RWPE2 (cell line): ENCODE measurements at regions not wholly inside any gene's neighbourhood (a gene's known extent, or its start where the extent isn't known, plus 50 kb on each side); places are given as distances from the start of the nearest gene placed in this dataset.

ENCODE experiments used
- ATAC-seq: fragments of 200-7000 bp; cut with Tn5 transposase; 3 replicates; pipeline ENCODE4 v1.9.1; 2021; ENCODE audit warnings: low read depth
- DNase-seq: peaks from one replicate; pipeline ENCODE4 v3.0.0-alpha.2; 2020; ENCODE audit warnings: low spot score
- H3K27ac ChIP-seq: fragments of 450-650 bp; 2 replicates; pipeline ENCODE4 v1.5.1; 2017; ENCODE audit warnings: mild to moderate bottlenecking; ENCODE audit not compliant: poor library complexity, severe bottlenecking
- H3K27me3 ChIP-seq: fragments of 250-450 bp; sonication (Bioruptor Pico); 2 replicates; pipeline ENCODE4 v1.5.1; 2021; ENCODE audit warnings: mild to moderate bottlenecking, moderate library complexity; ENCODE audit not compliant: insufficient read depth, poor library complexity, severe bottlenecking
- H3K36me3 ChIP-seq: fragments of 250-450 bp; sonication (Bioruptor Pico); 2 replicates; pipeline ENCODE4 v1.5.1; 2020; ENCODE audit warnings: low read depth, mild to moderate bottlenecking, moderate library complexity
- H3K4me1 ChIP-seq: fragments of 250-450 bp; sonication (Bioruptor Pico); 2 replicates; pipeline ENCODE4 v1.5.1; 2021; ENCODE audit warnings: mild to moderate bottlenecking, moderate library complexity; ENCODE audit not compliant: insufficient read depth, poor library complexity, severe bottlenecking
- H3K4me3 ChIP-seq: fragments of 250-450 bp; sonication (Bioruptor Pico); 2 replicates; pipeline ENCODE4 v1.5.1; 2021; ENCODE audit warnings: mild to moderate bottlenecking, moderate library complexity; ENCODE audit not compliant: severe bottlenecking
- H3K9me3 ChIP-seq: fragments of 250-450 bp; sonication (Bioruptor Pico); 2 replicates; pipeline ENCODE4 v1.5.1; 2021; ENCODE audit warnings: mild to moderate bottlenecking, moderate library complexity; ENCODE audit not compliant: severe bottlenecking
- CTCF ChIP-seq: fragments of 450-650 bp; IDR thresholded peaks from one replicate; pipeline ENCODE4 v1.5.1; 2017; ENCODE audit warnings: mild to moderate bottlenecking, moderate library complexity; ENCODE audit not compliant: poor library complexity, severe bottlenecking

- DNase-seq (no peak), ATAC-seq (no peak)
These were observed 132.9 kb upstream of the SSTR1 start for GRCh38 chr14:38074754-38075153.

DNA sequence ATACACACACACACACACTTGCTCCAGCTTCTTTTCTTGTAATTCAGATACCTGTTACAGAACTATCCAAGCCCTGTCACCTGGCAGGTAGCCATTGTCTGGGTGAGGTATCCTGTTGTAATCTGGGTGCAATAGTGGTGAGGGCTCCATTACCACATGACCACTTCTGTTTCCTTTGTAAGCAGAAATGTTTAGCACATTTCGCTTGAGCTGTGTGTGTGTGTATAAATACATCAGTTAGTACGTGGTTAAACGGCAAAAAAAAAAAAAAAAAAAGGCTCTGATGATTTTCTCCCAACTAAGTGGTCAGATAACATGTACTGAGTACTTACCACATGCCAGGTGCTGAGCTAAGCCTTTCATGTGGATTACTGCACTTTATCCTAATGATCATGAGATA, 129.3 kb upstream of the SSTR1 start:
- TF ChIP-seq CTCF = no peak
- no peak for DNase-seq
- Histone ChIP-seq H3K36me3 (no peaks in the 10 kb centered on the region), H3K9me3 (no peaks in the 10 kb centered on the region), H3K4me1 (peaks cover 8% of the 10 kb centered on the region), H3K27ac (no peak overlapping the region), H3K27me3 (no peaks in the 10 kb centered on the region), H3K4me3 (no peak overlapping the region)
- ATAC-seq = peak; percentile 33; the same call in 1 of the 3 replicates

More at GRCh38 chr14:38074754-38075153, 132.9 kb upstream of the SSTR1 start:
- Histone ChIP-seq H3K4me1 (peaks cover 8% of the 10 kb centered on the region), H3K9me3 (no peaks in the 10 kb centered on the region), H3K4me3 (no peak overlapping the region), H3K27me3 (no peaks in the 10 kb centered on the region), H3K27ac (no peak overlapping the region), H3K36me3 (no peaks in the 10 kb centered on the region)
- no peak for TF ChIP-seq CTCF

GRCh38 chr14:38079268-38079667, 128.4 kb upstream of the SSTR1 start:
- TF ChIP-seq CTCF = no peak
- H3K9me3 ChIP-seq = no peaks in the 10 kb centered on the region
- no peak overlapping the region for H3K27ac ChIP-seq
- peak; percentile 82 for ATAC-seq
- peaks cover 8% of the 10 kb centered on the region for H3K4me1 ChIP-seq
- H3K36me3 ChIP-seq = no peaks in the 10 kb centered on the region
- DNase-seq = no peak
- no peaks in the 10 kb centered on the region for H3K27me3 ChIP-seq
- no peak overlapping the region for H3K4me3 ChIP-seq

DNA sequence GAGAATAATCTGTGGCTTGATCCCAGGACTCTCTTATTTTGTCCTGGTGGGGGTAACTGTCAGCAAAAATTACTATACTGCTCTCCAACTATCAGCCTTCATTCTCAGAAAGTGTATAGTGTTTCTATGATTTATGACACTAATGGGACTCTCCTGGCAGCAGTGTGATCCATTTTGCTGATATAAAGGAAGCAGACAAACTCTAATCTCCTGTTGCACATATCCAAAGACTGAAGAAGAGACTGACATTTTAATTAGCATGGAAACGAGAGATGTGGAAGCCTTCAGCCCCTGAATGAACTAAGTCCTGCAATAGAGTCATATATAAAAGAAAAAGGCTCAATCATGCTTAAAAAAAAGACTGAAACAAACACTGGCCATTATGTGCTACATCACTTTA, 127.8 kb upstream of the SSTR1 start:
- Histone ChIP-seq H3K27ac (no peak overlapping the region), H3K9me3 (no peaks in the 10 kb centered on the region), H3K27me3 (no peaks in the 10 kb centered on the region), H3K4me1 (peaks cover 8% of the 10 kb centered on the region), H3K36me3 (no peaks in the 10 kb centered on the region), H3K4me3 (no peak overlapping the region)
- TF ChIP-seq CTCF = no peak
- no peak for DNase-seq
- ATAC-seq = no peak

GRCh38 chr14:38080696-38081095, 127.0 kb upstream of the SSTR1 start:
- no peak for ATAC-seq

More at GRCh38 chr14:38080696-38081095, 127.0 kb upstream of the SSTR1 start:
- Histone ChIP-seq H3K27me3 (no peaks in the 10 kb centered on the region), H3K27ac (no peak overlapping the region), H3K9me3 (no peaks in the 10 kb centered on the region), H3K36me3 (no peaks in the 10 kb centered on the region), H3K4me1 (peaks cover 8% of the 10 kb centered on the region), H3K4me3 (no peak overlapping the region)
- TF ChIP-seq CTCF = no peak
- DNase-seq = no peak
